Left colon (tissue), 2 donors: ENCODE measurements at regions not wholly inside any gene's neighbourhood (a gene's known extent, or its start where the extent isn't known, plus 50 kb on each side); places are given as distances from the start of the nearest gene placed in this dataset.
"Not testable (repeated sequence)": the region's sequence is repeated elsewhere in the genome, so short reads cannot be mapped to it uniquely, and the experiment has no call there.

Source experiments
- ATAC-seq: fragments of 200-7000 bp; cut with Tn5 transposase; one replicate; pipeline ENCODE4 v1.9.1; 2020; ENCODE audit warnings: mild to moderate bottlenecking, moderate library complexity
- DNase-seq, 2 donors: peaks; one replicate each; pipeline ENCODE4 v3.0.0-alpha.2; 2020
- intact Hi-C, 2 donors: fragments of 100-400 bp; cut with DNase I in 1 of 2; cut with micrococcal nuclease in 1 of 2; formaldehyde crosslinking; loops; one replicate each; pipeline versions ENCODE4 v1.11.2 to v1.14.0; 2022; cut with DNase I, micrococcal nuclease
- donor health status: DM: no; HTN: no; CAD: no.
- donor health status: DM: yes; HTN: yes; CAD: no.

DNA sequence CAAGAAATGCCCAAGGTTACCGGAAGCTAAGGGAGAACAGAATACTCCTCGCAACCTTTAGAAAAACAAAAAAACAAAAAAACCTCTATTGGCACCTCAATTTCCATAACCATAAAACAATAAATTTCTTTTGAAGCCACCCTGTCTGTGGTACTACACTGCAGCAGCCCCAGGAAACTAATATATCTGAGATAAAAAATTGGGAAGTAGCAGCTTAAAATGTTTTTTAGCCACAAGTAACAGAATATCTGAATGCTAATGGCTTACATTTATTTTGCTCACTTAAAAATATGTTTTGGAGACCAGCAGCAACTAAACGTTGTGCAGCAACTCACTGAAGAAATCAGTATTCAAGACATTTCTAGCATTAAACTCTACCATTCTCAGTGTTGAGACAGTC lies 969.6 kb downstream of the DNAH5 start:
- intact Hi-C loops: no loop called here
- ATAC-seq (no peak), DNase-seq (no peak)

DNA sequence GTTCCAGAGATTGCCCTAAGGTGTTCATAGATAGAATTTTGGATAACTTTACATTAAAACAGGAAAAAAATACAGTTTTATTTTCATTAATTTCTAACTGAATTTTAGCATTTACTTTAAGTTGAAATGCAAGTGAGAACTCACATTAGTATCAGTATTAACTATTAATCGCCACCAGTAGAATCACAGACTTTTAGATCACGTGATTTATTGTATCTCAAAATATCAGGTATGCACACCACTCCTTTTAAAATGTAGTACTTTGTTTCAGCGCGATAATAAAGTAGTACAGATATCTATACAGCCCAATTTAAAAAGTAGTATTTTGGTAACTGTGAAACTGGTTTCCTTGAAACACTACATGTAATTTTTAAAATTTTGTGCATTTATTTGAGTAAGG lies 978.7 kb downstream of the DNAH5 start:
- intact Hi-C loops: no loop called here
- DNase-seq: no peak
- no peak for ATAC-seq

DNA sequence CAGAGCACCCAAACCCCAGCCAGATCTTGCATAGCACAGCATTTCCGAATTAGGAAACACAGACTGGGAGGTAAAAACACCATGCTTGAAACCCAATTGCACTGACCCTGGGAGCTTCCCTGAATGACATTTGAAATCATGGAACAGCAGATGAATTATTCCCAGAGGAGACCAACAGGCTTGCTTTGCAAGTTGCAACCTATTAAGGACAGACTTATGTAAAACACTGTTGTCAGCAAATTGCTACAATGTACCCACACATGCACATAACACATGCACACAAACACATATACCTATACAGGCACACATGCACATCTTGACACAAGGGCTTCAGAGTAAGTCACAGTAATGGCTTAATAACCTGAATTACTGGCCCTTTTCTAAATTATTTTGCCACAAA lies 984.8 kb downstream of the DNAH5 start:
- DNase-seq (no peak), ATAC-seq (no peak)
- intact Hi-C loops: no loop called here

DNA sequence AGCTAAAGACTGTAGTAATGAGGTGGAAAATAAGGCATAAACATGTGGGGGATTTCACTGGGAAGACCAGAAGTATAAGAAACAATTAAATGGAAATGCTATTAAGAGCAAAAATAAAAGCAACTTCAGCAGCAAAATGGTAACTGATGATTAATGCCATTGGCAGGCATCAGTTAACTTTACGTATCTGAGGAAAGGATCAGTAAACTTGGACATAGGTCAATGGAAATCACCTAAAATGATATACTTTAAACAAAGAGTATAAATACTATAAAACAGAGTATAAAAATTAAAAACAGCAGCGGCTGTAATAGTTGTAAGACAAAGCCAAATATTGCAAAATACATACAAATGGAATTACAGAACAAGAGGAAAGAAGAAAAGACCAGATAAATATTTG lies 992.1 kb downstream of the DNAH5 start:
- no peak for DNase-seq
- intact Hi-C loops: no loop called here
- no peak for ATAC-seq

DNA sequence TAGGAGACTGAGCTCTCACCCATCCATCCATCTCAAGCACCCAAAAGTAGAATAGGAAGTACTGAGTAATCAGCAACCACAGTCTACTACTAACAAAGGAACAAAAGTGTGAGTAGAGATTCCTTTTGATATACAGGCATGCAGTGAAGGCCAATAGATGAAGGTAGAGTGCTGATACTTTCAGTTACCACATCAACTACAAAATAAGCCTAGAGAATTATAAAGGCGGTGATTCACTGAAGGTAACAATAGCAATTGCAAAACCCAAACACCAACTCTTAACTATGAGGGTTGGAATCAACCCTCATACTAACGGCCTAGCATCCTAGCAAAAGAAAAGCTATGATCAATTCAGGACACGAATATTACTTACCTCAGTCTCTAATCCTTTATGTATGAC lies 992.6 kb downstream of the DNAH5 start:
- ATAC-seq: no peak
- DNase-seq: no peak
- intact Hi-C loops: no loop called here

DNA sequence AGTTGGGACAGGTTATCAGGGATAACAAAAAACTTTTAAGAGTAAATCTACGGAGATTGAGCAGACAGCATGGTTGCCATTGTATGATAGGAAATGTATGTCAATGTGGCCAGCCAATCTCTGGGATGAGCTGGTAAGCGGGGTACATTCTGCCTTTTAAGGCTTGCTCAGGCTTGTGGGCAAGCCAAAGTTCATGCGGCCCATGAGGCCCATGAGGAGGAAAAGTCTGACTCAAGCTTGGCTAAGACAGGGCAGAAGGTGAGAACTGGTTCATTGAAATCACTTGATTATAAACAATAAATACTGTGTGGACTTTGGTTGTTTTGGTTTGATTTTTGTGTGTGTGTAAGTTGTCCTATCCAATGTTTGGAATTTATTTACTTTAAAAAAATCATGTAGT lies 997.1 kb downstream of the DNAH5 start:
- DNase-seq (no peak), ATAC-seq (no peak)
- intact Hi-C loops: no loop called here

DNA sequence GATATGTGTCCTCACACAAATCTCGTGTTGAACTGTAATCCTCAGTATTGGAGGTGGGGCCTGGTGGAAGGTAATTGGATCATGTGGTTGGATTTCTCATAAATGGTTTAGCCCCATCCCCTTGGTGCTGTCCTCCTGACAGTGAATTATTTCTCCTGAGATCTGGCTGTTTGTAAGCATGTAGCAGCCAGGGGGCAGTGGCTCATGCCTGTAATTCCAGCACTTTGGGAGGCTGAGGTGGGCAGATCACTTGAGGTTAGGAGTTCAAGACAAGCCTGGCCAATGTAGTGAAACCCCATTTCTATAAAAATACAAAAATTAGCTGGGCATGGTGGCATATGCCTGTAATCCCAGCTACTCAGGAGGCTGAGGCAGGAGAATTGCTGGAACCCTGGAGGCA lies 999.0 kb downstream of the DNAH5 start:
- intact Hi-C loops, DNase-seq, ATAC-seq: not testable (repeated sequence)

DNA sequence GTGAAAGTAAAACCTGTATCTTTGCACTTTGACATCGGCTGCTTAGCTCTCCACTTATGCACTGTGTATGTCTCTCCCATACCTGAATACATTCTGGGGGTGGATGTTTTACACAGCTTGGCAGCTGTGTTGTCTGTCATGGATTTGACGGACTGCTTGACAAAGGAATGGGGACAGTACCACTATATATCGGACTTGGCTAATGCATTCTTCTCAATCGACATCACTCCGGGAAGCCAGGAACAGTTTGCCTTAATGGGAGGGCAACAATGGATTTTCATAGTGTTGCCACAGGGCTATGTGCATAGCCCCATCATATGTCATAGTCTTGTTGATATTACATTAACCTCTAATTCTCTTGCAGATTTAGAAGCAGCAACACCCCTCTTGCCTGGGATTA lies 1008.3 kb downstream of the DNAH5 start:
- intact Hi-C loops: no loop called here
- DNase-seq: no peak
- no peak for ATAC-seq

DNA sequence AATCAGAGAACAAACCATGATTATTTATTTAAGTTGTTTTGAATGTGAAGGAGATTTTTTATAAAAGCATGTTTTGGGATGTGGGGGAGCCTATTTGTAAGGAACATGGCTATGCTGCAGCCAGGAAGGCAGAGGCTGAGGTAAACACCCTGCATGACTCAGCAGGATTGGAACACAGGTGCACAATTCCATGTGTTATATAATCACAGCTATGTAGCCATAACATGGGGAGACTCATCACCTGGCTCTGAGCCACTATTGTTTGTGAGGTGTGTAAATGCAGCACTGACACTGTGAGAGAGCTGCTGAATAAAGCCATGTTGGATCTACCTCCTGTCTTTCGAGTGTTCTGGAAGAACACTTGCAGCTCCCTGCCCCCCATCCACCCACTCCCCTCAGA lies 1009.8 kb downstream of the DNAH5 start:
- intact Hi-C loops: no loop called here
- no peak for ATAC-seq
- no peak for DNase-seq

DNA sequence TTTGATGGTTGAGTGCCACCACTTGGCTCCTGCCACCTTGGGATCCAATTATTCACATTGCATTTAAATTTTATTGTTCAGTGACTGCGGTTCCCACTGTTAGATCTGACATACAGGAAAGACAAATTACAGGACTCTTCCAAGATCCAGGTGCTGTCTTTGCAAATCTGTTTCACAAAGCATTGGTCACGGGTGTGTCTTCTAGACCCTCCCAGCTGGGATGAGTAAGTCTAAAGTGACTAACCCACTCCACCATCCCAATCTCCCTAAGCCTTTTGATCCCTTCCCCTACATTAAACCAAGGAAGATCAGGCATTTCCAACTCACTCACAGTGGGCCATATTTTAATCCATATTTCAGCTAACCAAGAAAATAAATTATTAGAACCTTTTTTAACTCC lies 1016.3 kb upstream of the CTNND2 start:
- intact Hi-C loops: no loop called here
- ATAC-seq: no peak
- no peak for DNase-seq

DNA sequence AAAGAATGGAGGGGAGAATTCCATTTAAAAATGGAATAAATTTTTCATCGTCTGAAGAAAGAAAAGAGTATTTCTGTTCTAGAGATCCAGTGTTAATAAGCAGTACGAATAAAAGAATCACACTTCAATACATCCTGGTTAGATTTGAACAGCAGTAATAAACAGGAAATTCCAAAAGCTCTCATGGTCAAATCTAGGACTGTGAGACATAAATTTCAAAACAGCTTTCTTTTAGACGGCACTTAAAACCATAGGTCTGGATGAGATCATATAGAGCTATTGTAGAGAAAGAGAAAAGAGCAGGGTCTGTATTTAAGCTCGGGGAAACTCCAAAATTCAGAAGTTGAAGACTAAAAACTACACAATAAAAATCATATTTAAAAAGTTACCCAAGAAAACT lies 1006.9 kb upstream of the CTNND2 start:
- intact Hi-C loops: no loop called here
- no peak for ATAC-seq

DNA sequence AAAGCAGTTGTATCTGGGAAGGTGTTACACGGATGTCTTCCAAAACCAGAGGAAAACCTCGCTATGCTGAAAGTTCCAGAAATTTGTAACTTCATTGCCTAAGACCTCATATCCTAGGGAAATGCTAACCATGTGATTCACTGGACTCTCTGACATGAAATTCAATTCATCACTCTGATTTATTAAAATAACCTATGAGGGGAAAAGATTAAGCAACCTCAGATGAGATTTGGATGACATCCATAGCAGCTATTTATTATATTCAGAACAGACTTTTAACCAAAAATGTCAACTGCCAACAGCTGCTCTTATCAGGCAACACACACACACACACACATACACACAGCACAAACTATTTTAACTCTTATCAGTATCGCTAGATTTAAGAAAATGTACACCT lies 1006.4 kb upstream of the CTNND2 start:
- DNase-seq (no peak), ATAC-seq (no peak)
- intact Hi-C loops: no loop called here

More for the DNA sequence above, 1006.9 kb upstream of the CTNND2 start:
- no peak for DNase-seq

DNA sequence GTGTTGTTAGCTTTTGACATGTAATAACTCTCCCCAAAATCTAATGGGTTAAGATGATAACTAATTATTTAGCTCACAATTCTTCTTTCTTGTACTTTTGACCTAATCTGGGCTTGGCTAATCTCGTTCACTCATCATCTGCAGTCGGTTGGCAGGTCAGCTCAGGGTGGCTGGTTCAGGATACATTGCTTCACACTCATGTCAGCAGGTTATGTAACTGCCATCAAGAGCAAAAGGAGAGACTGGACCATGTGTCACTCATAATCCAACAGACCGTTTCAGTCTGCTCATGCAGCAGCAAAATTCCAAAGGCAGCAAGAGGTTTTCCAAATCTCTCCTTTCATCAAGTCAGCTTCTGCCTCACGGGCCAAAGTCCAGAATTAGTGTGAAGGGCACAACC lies 998.4 kb upstream of the CTNND2 start:
- intact Hi-C loops: no loop called here
- ATAC-seq: no peak
- no peak for DNase-seq

DNA sequence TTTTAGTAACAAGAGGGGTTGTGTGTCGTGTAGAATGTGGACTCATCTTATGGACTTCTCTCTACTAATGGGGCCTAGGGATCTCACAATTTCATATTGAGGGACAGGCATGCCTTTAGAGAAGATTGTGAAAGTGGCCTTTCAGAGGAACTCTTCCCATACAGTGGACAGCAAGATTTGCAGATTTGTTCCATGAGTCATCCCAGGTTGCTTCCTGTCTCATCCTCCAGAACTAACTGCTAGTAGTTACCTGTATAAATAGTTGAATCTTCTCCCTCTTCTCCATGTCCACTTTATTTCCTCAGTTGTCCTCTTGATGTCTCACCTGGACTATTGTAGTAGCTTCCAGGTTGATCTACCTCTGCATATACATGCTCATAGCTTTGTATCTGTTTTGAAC lies 997.5 kb upstream of the CTNND2 start:
- intact Hi-C loops: no loop called here

DNA sequence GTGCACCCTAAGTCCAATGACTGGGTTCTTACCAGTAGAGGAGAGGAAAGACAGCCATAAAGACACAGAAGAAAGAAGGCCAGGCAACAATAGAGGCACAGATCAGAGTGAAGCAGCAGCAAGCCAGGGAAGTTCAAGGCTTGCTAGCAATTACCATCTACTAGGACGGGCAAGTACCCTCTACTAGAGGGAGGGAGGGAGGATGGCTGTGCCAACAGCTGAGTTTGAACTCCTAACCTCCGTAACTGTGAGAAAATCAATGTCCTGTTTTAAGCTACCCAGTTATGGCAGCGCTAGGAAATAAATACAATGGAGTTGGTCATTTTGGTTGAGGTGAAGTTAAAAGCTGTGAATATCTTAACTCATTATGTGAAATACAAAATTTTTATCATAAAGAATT lies 991.8 kb upstream of the CTNND2 start:
- DNase-seq: no peak
- intact Hi-C loops: no loop called here
- ATAC-seq: no peak

More for the DNA sequence above, 997.5 kb upstream of the CTNND2 start:
- no peak for DNase-seq
- no peak for ATAC-seq

DNA sequence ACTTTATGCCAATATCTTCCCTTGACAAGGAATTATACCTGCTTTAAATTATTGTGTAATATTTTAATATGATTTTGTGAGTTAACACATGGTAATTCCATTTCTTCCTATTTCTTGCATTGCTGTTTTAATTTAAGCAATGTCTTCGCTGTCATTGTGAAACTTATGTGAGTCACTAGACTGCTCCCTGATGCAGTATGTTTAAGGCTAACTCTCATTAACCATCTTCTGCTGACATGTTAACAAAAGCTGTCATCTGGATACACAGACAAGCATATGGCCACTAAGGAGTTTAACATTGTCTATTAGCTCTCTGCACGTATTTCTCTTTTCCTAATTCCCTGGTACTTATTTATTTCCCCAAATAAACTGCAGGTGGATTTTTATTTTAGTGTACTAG lies 980.8 kb upstream of the CTNND2 start:
- intact Hi-C loops: no loop called here
- ATAC-seq (no peak), DNase-seq (no peak)

DNA sequence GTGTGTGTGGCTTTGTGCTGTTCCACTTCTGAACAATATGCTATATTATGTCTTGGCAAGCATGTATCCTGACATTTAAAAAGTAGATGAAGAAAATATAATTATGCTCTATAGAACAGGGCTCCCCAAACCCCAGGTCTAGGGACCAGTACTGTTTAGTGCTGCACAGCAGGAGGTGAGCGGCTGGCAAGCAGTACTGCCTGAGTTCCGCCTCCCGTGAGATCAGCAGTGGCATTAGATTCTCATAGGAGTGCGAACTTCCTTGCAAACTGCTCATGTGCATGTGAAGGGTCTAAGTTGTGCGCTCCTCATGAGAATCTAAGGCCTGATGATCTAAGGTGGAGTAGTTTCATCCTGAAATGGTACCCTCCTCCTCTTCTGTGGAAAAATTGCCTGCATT lies 979.1 kb upstream of the CTNND2 start:
- DNase-seq (no peak), ATAC-seq (no peak)
- intact Hi-C loops: no loop called here

DNA sequence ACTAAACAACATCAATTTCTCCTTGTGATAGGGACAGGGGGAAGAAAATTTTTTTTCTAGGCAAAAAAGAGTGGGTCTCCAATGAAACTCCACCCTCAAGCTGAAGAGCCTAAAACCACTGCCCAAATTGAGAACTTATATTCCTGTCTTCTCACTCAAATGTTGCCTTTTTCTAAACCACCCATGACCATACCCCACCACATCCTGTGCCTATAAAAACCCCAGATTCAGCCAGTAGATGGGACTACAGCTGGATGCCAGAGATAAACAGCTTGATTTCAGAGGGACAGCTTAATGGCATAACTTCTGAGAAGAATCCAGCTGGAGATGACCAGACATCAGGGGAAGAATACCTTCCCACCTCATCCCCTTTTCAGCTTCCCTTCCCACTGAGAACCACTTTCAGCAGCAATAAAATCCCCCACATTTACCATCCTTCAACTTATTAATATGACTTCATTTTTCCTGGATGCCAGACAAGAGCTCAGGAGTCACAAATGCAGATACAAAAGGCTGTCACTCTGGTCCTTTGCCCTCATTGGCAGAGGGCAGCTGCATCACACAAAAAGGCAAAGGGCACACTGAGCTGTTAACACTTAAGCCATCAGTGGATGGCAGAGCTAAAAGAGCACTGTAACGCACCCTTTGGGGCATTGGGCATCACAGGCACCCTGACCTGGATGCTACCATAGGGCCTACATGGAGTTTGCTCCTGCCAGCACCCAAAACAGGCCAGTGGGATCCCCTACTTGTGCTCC lies 972.5 kb upstream of the CTNND2 start:
- DNase-seq: no peak
- intact Hi-C loops: no loop called here
- ATAC-seq: no peak

DNA sequence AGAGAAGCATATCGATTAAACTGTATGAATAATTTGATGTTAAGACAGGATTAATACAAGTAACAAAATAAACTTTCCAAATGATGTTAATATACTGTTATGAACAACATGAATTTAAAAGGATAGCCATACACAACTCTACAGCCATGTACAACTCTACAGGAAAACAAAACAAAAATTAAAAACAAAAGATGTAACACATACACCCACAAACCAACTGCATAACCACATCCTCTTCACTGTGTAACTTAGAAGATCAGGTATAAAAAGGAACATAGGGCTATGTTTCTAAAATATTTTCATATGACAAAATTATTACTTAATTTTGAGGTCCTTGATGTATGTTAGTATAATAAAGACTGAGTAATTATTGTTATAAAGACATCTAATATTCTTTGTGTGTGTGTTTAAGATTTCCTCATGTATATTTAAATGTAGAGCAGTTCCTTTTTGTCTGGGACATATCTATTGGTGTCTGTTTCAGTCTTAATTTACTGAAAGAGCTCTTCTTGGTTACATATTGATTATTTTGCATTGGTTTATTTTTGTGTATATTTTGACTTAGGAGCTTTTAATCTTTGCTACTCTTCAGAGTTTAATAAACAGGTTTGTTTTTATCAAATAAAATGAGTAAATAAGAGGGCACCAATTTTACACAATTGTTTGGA lies 966.8 kb upstream of the CTNND2 start:
- ATAC-seq (no peak), DNase-seq (no peak)
- intact Hi-C loops: no loop called here

DNA sequence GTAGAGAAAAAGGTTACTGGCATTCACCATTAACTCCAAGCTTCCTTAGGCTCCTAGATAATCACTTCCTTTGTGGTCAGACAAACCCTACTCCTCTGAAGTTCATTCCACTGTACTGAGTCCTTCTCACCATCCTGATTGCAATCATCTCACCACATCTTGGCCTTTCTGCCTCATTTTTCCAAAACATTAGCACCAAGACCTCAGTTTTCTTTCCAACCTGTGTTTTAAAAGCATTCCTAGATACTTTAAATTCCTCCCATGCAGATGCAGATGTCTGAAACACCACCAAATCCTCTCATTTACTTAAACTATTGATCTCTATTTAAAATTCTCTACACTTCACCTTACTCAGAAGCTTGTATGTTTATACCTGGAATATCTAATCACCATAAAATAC lies 961.3 kb upstream of the CTNND2 start:
- ATAC-seq: no peak
- no peak for DNase-seq
- intact Hi-C loops: no loop called here
